ENCODE measurements at regions not wholly inside any gene's neighbourhood (a gene's known extent, or its start where the extent isn't known, plus 50 kb on each side); places are given as distances from the start of the nearest gene placed in this dataset.

DNA sequence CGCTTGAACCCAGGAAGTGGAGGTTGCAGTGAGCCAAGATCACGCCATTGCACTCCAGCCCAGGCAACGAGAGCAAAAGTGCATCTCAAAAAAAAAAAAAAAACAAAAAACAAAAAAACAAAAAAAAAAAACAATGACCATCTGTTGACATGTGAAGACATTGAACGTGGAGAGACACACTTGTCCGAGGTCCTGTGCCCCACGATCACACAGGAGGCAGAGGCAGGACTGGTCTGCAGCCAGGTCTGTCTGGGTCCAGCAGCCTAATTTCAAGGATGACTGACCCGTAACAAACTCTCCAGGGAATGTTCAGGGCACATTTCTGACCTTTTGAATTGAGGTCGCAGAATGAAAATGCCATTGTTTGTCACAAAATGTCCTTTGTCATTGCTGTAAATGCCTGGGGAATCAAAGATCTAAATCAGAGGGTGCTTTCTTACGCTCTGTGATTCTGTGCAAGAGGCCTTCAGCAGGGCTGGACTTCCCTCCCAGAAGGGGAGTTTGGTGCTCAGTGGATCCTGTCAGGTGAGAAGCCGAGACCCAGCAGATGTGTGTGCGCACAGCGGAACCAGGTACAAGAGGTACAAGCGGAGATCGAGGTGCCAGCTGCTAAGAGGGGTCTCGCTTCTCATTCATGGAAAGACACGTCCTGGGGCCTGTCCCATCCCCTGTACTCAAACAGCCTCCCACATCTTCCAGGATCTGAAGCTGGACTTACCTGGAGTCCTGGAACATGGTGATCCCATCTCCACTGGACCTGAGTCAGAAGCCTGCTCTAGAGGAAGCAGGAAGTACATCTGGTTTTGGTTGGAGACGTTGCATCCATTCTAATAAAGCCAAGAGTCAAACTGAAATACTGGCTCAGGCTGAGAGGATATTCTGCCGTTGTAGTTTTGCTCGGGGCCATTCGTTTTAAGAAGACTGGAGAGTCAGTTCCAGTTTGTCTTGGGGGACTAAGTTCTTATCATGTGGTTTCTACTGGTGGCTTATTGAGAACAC is 95.8 kb downstream of the IRF8 start:
- Histone ChIP-seq H3K4me3 (ENCODE audit: low read length) (no peak overlapping the region), H3K9ac (ENCODE audit: extremely low read depth, low read length, poor library complexity, severe bottlenecking) (no peak overlapping the region), H3K9me3 (ENCODE audit: control insufficient read depth, low read length) (no peaks in the 10 kb centered on the region), H3K36me3 (ENCODE audit: control insufficient read depth, insufficient read depth, low read length) (no peaks in the 10 kb centered on the region), H3K27ac (ENCODE audit: low read depth, low read length) (no peak overlapping the region), H3K27me3 (ENCODE audit: control insufficient read depth, insufficient read depth, low read length, poor library complexity, severe bottlenecking) (no peaks in the 10 kb centered on the region), H3K4me1 (ENCODE audit: control insufficient read depth, insufficient read depth, low read length) (no peaks in the 10 kb centered on the region)
- H3K9me3 Mint-ChIP-seq = no peaks in the 10 kb centered on the region
- 92 to 93% methylated on average over 15 to 19 of the region's 20 CpGs for WGBS, 2 experiments (ENCODE audit: insufficient coverage in 1 of 2, insufficient read length in 1 of 2)
- no peak overlapping the region for H3K4me3 Mint-ChIP-seq
- TF ChIP-seq, protein P1, sequence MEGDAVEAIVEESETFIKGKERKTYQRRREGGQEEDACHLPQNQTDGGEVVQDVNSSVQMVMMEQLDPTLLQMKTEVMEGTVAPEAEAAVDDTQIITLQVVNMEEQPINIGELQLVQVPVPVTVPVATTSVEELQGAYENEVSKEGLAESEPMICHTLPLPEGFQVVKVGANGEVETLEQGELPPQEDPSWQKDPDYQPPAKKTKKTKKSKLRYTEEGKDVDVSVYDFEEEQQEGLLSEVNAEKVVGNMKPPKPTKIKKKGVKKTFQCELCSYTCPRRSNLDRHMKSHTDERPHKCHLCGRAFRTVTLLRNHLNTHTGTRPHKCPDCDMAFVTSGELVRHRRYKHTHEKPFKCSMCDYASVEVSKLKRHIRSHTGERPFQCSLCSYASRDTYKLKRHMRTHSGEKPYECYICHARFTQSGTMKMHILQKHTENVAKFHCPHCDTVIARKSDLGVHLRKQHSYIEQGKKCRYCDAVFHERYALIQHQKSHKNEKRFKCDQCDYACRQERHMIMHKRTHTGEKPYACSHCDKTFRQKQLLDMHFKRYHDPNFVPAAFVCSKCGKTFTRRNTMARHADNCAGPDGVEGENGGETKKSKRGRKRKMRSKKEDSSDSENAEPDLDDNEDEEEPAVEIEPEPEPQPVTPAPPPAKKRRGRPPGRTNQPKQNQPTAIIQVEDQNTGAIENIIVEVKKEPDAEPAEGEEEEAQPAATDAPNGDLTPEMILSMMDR (conservative IDR thresholded peaks at IDR 0.05) = no peak
- no peaks in the 10 kb centered on the region for H3K36me3 Mint-ChIP-seq (ENCODE audit: low read depth)
- peak; percentile 23 for DNase-seq
- peaks cover 5% of the 10 kb centered on the region for H3K4me1 Mint-ChIP-seq
- H3K27ac Mint-ChIP-seq = no peak overlapping the region
- H3K27me3 Mint-ChIP-seq (ENCODE audit: insufficient read depth) = peaks cover 1% of the 10 kb centered on the region

DNA sequence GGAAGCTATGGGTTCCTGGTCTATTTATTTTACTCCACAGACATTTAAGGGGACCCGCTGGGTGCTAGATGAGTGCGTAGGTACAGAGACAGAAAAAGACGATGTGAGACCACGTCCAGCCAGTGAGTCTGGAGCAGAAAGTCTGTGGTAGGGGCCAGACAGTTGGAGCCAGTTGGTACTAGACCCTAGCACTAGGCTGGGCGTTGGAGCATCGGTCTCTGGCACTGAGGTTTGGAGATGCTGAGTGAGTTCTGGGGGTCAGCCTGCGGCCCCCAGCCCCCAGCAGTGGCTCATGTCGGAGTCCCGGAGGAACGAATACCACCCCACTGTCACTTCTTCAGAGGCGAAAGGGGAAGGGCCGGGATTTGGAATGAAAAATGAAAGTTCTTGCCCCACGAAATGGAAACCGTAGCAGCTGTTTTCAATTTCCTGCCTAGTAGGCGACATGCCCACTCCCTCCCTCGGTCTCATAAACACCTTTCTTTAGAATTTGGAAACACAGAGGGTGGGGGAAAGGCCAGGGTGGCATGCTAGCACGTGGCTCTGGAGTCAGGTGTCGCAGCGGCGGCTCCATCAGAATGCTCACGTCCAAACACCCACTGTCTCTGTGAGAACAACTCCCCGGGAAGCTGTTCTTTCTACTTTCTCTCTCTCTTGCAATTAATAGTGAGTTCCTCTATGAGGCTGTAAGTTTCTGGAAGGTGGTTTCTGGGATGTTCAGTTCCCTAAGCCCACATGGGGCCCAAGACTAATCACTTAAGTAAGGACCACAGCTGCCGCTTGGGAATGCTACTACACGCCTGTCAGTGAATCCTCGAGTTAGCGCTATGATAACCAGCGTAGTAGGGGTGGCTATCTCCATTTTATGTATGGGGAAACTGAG is 96.8 kb downstream of the IRF8 start:
- TF ChIP-seq, protein P1 (conservative IDR thresholded peaks at IDR 0.05) = no peak
- WGBS, 2 experiments (ENCODE audit: insufficient coverage in 1 of 2, insufficient read length in 1 of 2) = 91% methylated on average over 14 to 27 of the region's 27 CpGs
- H3K4me1 ChIP-seq (ENCODE audit: control insufficient read depth, insufficient read depth, low read length) = no peaks in the 10 kb centered on the region
- H3K36me3 ChIP-seq (ENCODE audit: control insufficient read depth, insufficient read depth, low read length) = no peaks in the 10 kb centered on the region
- H3K9me3 Mint-ChIP-seq = no peaks in the 10 kb centered on the region
- no peak overlapping the region for H3K27ac ChIP-seq (ENCODE audit: low read depth, low read length)
- no peak overlapping the region for H3K4me3 Mint-ChIP-seq
- DNase-seq = peak; percentile 30
- H3K4me3 ChIP-seq (ENCODE audit: low read length) = no peak overlapping the region
- no peaks in the 10 kb centered on the region for H3K27me3 ChIP-seq (ENCODE audit: control insufficient read depth, insufficient read depth, low read length, poor library complexity, severe bottlenecking)
- H3K27me3 Mint-ChIP-seq (ENCODE audit: insufficient read depth) = peaks cover 1% of the 10 kb centered on the region
- no peak overlapping the region for H3K9ac ChIP-seq (ENCODE audit: extremely low read depth, low read length, poor library complexity, severe bottlenecking)
- H3K27ac Mint-ChIP-seq = no peak overlapping the region
- H3K4me1 Mint-ChIP-seq = peaks cover 5% of the 10 kb centered on the region
- H3K36me3 Mint-ChIP-seq (ENCODE audit: low read depth) = no peaks in the 10 kb centered on the region
- H3K9me3 ChIP-seq (ENCODE audit: control insufficient read depth, low read length) = no peaks in the 10 kb centered on the region

DNA sequence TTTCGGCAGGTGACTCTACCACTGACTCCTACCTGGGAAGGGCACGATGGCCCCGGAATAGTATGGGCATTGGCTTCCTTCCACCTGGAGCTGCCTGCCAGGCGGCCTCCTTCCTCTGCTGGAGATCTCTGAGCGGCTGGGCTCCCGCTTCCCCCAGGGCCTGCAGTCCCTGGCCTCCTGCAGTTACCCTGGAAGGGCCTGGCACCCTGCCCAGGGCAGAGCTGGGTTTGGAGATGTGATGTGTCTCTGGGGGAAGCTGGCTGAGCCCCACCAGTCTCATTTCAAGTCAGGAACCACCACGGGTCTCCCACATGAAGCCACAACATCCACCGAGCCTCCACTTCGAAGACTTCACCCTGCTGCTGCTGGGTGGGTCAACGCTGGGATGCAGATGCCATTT is 97.9 kb downstream of the IRF8 start:
- Histone ChIP-seq H3K36me3 (ENCODE audit: control insufficient read depth, insufficient read depth, low read length) (no peaks in the 10 kb centered on the region), H3K4me3 (ENCODE audit: low read length) (no peak overlapping the region)
- TF ChIP-seq, protein P1 (conservative IDR thresholded peaks at IDR 0.05) = no peak

More for the DNA sequence above, 97.9 kb downstream of the IRF8 start:
- Histone ChIP-seq H3K9me3 (ENCODE audit: control insufficient read depth, low read length) (no peaks in the 10 kb centered on the region), H3K4me1 (ENCODE audit: control insufficient read depth, insufficient read depth, low read length) (no peaks in the 10 kb centered on the region), H3K27ac (ENCODE audit: low read depth, low read length) (no peak overlapping the region), H3K27me3 (ENCODE audit: control insufficient read depth, insufficient read depth, low read length, poor library complexity, severe bottlenecking) (no peaks in the 10 kb centered on the region), H3K9ac (ENCODE audit: extremely low read depth, low read length, poor library complexity, severe bottlenecking) (no peak overlapping the region)
- H3K4me1 Mint-ChIP-seq = no peaks in the 10 kb centered on the region
- peaks cover 1% of the 10 kb centered on the region for H3K27me3 Mint-ChIP-seq (ENCODE audit: insufficient read depth)
- 88 to 90% methylated on average over 7 to 10 of the region's 10 CpGs for WGBS, 2 experiments (ENCODE audit: insufficient coverage in 1 of 2, insufficient read length in 1 of 2)
- H3K36me3 Mint-ChIP-seq (ENCODE audit: low read depth) = no peaks in the 10 kb centered on the region
- H3K4me3 Mint-ChIP-seq = no peak overlapping the region
- H3K27ac Mint-ChIP-seq = no peak overlapping the region
- DNase-seq = peak; percentile 15
- no peaks in the 10 kb centered on the region for H3K9me3 Mint-ChIP-seq

Measured in endodermal cell (in vitro differentiated cells).